SH-SY5Y (cell line): ENCODE measurements at regions not wholly inside any gene's neighbourhood (a gene's known extent, or its start where the extent isn't known, plus 50 kb on each side); places are given as distances from the start of the nearest gene placed in this dataset.

ENCODE experiments used
- GATA2 ChIP-seq: IDR thresholded peaks from 2 replicates; pipeline ENCODE4 v1.6.1; 2011; ENCODE audit warnings: mild to moderate bottlenecking, low read depth, low read length
- GATA3 ChIP-seq: IDR thresholded peaks from 2 replicates; pipeline ENCODE4 v1.6.1; 2011; ENCODE audit warnings: low read depth, mild to moderate bottlenecking, low read length, moderate library complexity

DNA sequence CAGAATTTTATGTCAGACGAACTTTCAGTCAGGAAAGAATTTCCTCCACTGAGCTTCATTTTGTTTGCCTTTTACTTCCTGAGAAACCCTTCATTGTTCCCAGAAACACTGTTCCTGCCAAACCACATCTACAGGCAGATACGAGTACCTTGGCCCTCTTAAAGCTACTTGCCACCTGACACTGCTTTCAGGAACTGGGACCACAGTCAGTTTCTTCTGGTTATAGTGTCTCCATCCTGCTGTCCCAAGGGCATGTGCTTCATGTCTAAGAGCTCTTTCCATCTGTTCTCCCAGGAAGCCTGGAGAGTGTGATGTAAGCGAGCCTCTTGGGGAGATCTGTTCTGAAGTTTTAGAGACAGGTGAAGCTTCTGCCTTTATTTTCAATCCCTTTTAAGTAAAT lies 161.7 kb upstream of the PLEKHA5 start:
- TF ChIP-seq GATA2 (no peak), GATA3 (no peak)
